ENCODE measurements at regions not wholly inside any gene's neighbourhood (a gene's known extent, or its start where the extent isn't known, plus 50 kb on each side); places are given as distances from the start of the nearest gene placed in this dataset.

GRCh38 chr3:170679190-170679589, 93.3 kb upstream of the SLC7A14 start:
- DNase-seq (ENCODE audit: extremely low read depth in 1 of 4, low spot score in 3 of 4) (no peak), FAIRE-seq (no peak), ATAC-seq (no peak; the same call in 2 of the 3 replicates)
- H3K4me3 ChIP-seq, result no peak overlapping the region
- intact Hi-C loops (cut with micrococcal nuclease) (no loop called here), in situ Hi-C loops (cut with MboI) (no loop called here)
- no TSS peak for BruUV-seq (replicated peaks)
- TF ChIP-seq ETV5 (CRISPR knock-in tag; IDR thresholded peaks at IDR 0.05; ENCODE audit: low read depth), result no peak
- TF ChIP-seq PURB (CRISPR knock-in tag; IDR thresholded peaks at IDR 0.05; ENCODE audit: low read depth), result no peak
- TF ChIP-seq CREB3L1 (IDR thresholded peaks at IDR 0.05; ENCODE audit: borderline replicate concordance, low read depth), result no peak
- no peak for TF ChIP-seq SIRT6 (IDR thresholded peaks at IDR 0.05; ENCODE audit: low read depth, low read length)
- H3K27me3 ChIP-seq (ENCODE audit: control insufficient read depth in 2 of 2, insufficient read depth in 2 of 2, low read length in 2 of 2), result no peaks in the 10 kb centered on the region
- no peak overlapping the region for H3K9ac ChIP-seq (ENCODE audit: insufficient read depth in 1 of 2, low read depth in 2 of 2, low read length in 2 of 2)
- no peaks in the 10 kb centered on the region for H3K9me1 ChIP-seq (ENCODE audit: control insufficient read depth, insufficient read depth, low read length)
- H3K4me2 ChIP-seq (ENCODE audit: insufficient read depth, low read length), result no peak overlapping the region
- POLR2A ChIA-PET, result interaction anchor here (0.5 to 1.4 kb wide), 2 partner anchors 9 to 52 kb away, joined by 3 read pairs; no protein-coding TSS in a partner anchor
- CTCF ChIA-PET (ENCODE audit: low intra/inter-chr PET ratio), result no interaction called here
- no peaks in the 10 kb centered on the region for H3K36me3 ChIP-seq (ENCODE audit: control insufficient read depth, insufficient read depth, low read length)
- peak overlapping the region; percentile 87 for H2AFZ ChIP-seq (ENCODE audit: low read depth, low read length)
- H4K20me1 ChIP-seq (replicated peaks; ENCODE audit: control insufficient read depth, insufficient read depth, low read length), result no peaks in the 10 kb centered on the region
- H3K4me1 ChIP-seq (replicated peaks in 1 of 2; ENCODE audit: control insufficient read depth in 2 of 2, insufficient read depth in 2 of 2, low read length in 2 of 2), result peaks cover 3 to 24% of the 10 kb centered on the region in 2 experiments; a peak in 3 of 5 replicates
- 92% methylated on average over 3 of the region's 3 CpGs for WGBS (ENCODE audit: insufficient coverage, low coverage, missing lambda C conversion rate)
- no peaks in the 10 kb centered on the region for H3K9me3 ChIP-seq (replicated peaks; ENCODE audit: control insufficient read depth, insufficient read depth, low read depth, low read length)
- H3K79me2 ChIP-seq (ENCODE audit: control insufficient read depth, insufficient read depth, low read length), result no peaks in the 10 kb centered on the region
- H3K27ac ChIP-seq (ENCODE audit: extremely low read depth, low read depth, low read length), result no peak overlapping the region

- ATAC-seq, result no peak
- Histone ChIP-seq H3K27ac (ENCODE audit: extremely low read depth, low read depth, low read length) (no peak overlapping the region), H3K27me3 (ENCODE audit: control insufficient read depth in 2 of 2, insufficient read depth in 2 of 2, low read length in 2 of 2) (no peaks in the 10 kb centered on the region), H3K9me3 (replicated peaks; ENCODE audit: control insufficient read depth, insufficient read depth, low read depth, low read length) (no peaks in the 10 kb centered on the region; the same call in 1 of the 2 replicates), H4K20me1 (replicated peaks; ENCODE audit: control insufficient read depth, insufficient read depth, low read length) (no peaks in the 10 kb centered on the region), H3K4me3 (no peak overlapping the region), H3K9me1 (ENCODE audit: control insufficient read depth, insufficient read depth, low read length) (no peaks in the 10 kb centered on the region), H3K4me2 (ENCODE audit: insufficient read depth, low read length) (no peak overlapping the region), H2AFZ (ENCODE audit: low read depth, low read length) (no peak overlapping the region), H3K9ac (ENCODE audit: insufficient read depth in 1 of 2, low read depth in 2 of 2, low read length in 2 of 2) (no peak overlapping the region), H3K36me3 (ENCODE audit: control insufficient read depth, insufficient read depth, low read length) (no peaks in the 10 kb centered on the region), H3K4me1 (replicated peaks in 1 of 2; ENCODE audit: control insufficient read depth in 2 of 2, insufficient read depth in 2 of 2, low read length in 2 of 2) (no peaks in the 10 kb centered on the region; a peak in 1 of 5 replicates), H3K79me2 (ENCODE audit: control insufficient read depth, insufficient read depth, low read length) (no peaks in the 10 kb centered on the region)
- intact Hi-C loops (cut with micrococcal nuclease) (no loop called here), in situ Hi-C loops (cut with MboI) (no loop called here)
- no peak for FAIRE-seq
- POLR2A ChIA-PET, result interaction anchor here (1.1 to 1.4 kb wide), 2 partner anchors 9 to 33 kb away, joined by 3 read pairs; no protein-coding TSS in a partner anchor
- no TSS peak for BruUV-seq (replicated peaks)
- CTCF ChIA-PET (ENCODE audit: low intra/inter-chr PET ratio), result interaction anchor here (0.6 kb wide), 1 partner anchor 270 kb away, joined by 3 read pairs; no protein-coding TSS in a partner anchor
- no peak for DNase-seq (ENCODE audit: extremely low read depth in 1 of 4, low spot score in 3 of 4)
- TF ChIP-seq NFIC (IDR thresholded peaks at IDR 0.05), result peak; percentile 51
- no peak for TF ChIP-seq FOS (IDR thresholded peaks at IDR 0.05; ENCODE audit: extremely low read depth, insufficient read length)
- TF ChIP-seq NEUROD1 (IDR thresholded peaks at IDR 0.05; ENCODE audit: borderline replicate concordance, low read depth, low read length, partially characterized antibody), result no peak
- TF ChIP-seq ZBTB26 (CRISPR knock-in tag; IDR thresholded peaks at IDR 0.05), result no peak
- no peak for TF ChIP-seq HOXB6 (CRISPR knock-in tag; IDR thresholded peaks at IDR 0.05; ENCODE audit: borderline replicate concordance)
- no peak for TF ChIP-seq RBM15 (IDR thresholded peaks at IDR 0.05; ENCODE audit: insufficient read depth, low read length)
- TF ChIP-seq SRSF7 (optimal IDR thresholded peaks at IDR 0.05; ENCODE audit: low read depth, low read length), result no peak
- TF ChIP-seq ZNF76 (CRISPR knock-in tag; IDR thresholded peaks at IDR 0.05; ENCODE audit: borderline replicate concordance), result no peak
- TF ChIP-seq PURB (CRISPR knock-in tag; IDR thresholded peaks at IDR 0.05; ENCODE audit: low read depth), result no peak
- no peak for TF ChIP-seq MYC (IDR thresholded peaks at IDR 0.05; ENCODE audit: low read depth, low read length)
- no peak for TF ChIP-seq MYC (CRISPR knock-in tag; IDR thresholded peaks at IDR 0.05; ENCODE audit: borderline replicate concordance, low read depth)
- no peak for TF ChIP-seq ZNF165 (CRISPR knock-in tag; IDR thresholded peaks at IDR 0.05; ENCODE audit: borderline replicate concordance)
These were observed 84.6 kb upstream of the SLC7A14 start for GRCh38 chr3:170670504-170670903.

Measured in K562 (cell line).